Cortex of kidney (tissue), 1 donor: ENCODE measurements at regions not wholly inside any gene's neighbourhood (a gene's known extent, or its start where the extent isn't known, plus 50 kb on each side); places are given as distances from the start of the nearest gene placed in this dataset.

Experiments
- DNase-seq: peaks from one replicate; lab custom pipeline; 2025; lab: John Stamatoyannopoulos, UW

DNA sequence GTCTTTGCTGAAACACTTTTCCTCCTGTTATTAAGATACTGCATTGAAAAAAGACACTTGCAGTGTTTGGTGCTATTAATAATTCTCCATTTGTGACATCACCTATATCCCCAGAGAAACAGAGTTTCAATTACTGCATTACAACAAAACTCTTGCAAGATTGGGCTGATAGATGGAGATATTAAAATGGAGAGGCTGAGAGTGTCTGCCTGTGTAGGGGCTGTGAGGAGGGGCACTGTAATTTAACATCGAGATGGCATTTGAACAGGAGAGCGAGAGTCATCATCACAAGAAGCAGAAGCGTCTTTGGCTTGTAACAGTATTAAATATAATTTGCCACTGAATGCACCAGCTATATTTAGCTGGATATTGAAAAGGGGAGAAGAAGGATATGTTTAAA lies 316.5 kb downstream of the CDH26 start:
- no peak for DNase-seq

- no peak for DNase-seq
Measured at GRCh38 chr20:60281295-60281694, 323.1 kb downstream of the CDH26 start.

- DNase-seq, result no peak
Measured at GRCh38 chr20:60283281-60283680, 325.1 kb downstream of the CDH26 start.

GRCh38 chr20:60286764-60287163 lies 328.5 kb downstream of the CDH26 start:
- DNase-seq, result no peak

DNA sequence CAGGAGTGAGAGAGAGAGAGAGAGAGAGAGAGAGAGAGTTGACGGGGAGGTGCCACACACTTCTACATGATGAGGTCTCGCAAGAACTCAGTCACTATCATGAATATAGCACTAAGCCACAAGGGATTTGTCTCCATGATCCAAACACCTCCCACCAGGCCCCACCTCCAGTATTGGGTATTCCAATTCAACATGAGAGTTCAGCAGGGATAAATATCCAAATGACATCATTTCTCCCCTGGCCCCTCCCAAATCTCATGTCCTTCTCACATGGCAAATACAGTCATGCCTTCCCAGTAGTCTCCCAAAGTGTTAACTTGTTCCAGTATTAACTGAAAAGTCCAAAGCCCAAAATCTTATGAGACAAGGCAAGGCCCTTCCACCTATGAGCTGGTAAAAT lies 330.7 kb downstream of the CDH26 start:
- no peak for DNase-seq

- no peak for DNase-seq
Measured at GRCh38 chr20:60292001-60292520, 333.8 kb downstream of the CDH26 start.

DNA sequence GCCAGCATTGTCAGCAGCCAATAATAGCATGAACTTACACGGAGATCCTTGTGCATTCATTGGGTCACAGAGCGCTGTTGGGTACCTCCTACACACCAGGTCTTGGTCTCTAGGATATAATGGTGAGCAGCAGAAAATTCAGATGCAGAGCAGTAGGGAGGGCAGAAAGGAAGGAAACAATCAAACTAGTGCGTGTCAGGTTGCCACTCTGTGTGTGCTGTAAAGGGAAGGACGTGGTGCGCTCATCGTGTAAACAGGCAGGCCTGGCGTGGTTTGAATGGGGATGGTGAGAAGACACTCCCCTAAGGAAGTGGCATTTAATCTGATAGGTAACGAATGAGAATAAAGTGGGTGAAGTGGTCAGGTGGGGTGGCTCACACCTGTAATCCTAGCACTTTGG lies 336.4 kb downstream of the CDH26 start:
- no peak for DNase-seq

- DNase-seq, result no peak
Measured at GRCh38 chr20:60295214-60295613, 337.0 kb downstream of the CDH26 start.

GRCh38 chr20:60297649-60298048 lies 339.4 kb downstream of the CDH26 start:
- no peak for DNase-seq

GRCh38 chr20:60298647-60299046 lies 340.4 kb downstream of the CDH26 start:
- DNase-seq, result no peak

DNA sequence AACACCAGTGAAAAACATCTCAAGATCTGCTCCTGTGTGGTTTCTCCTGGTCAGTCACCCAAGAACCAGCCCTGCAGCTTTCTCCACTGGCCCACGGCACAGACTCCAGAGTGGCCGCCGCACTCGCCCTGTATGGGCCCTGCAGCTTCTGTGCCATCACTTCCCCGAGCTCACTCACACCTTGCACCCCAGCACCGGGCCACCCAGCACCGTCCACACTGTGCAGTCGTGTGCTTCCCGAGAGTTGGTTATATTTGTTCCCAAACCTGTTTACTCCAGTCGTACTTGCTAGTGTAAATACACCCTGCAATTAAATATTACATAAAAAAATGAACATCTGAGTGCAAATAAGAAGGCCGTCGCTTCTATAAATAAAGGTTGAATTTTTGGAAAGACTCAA lies 341.7 kb downstream of the CDH26 start:
- DNase-seq, result no peak

DNA sequence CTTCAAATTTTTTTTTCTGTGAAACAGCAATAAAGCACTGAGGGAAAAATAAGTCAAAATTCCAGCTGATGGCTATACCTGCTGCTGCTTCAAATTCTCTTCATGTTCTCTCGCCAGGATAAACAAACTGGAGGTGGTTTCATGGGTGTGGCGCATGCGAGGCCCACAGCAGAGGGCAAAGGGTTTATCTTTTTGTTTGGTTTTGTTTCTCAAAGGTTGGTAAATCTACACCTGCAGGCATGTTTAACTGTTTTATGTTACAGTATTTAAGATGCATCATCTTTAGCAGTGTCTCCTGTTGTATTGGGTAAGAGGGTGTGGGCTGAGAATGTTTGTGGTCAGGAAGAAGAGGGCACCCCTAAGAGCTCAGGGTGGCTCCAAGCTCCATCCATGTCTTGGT lies 342.2 kb downstream of the CDH26 start:
- no peak for DNase-seq

DNA sequence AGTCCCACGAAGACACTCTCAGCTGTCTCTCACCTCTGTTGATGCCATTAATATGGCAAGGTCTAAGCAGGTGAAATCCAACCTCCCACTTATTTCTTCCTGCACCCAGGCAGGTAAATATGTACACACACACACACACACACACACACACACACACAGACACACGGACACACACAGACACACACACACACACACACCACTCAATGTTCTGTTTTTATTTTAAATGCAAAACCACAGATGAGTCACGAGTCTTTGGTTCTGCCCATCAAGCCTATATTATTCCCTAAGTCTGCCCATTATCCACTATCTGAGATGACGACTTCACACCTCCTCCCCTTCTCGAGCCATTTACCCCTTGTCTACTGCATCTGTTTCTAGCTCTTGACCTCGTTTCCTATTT lies 344.7 kb downstream of the CDH26 start:
- DNase-seq, result no peak

DNA sequence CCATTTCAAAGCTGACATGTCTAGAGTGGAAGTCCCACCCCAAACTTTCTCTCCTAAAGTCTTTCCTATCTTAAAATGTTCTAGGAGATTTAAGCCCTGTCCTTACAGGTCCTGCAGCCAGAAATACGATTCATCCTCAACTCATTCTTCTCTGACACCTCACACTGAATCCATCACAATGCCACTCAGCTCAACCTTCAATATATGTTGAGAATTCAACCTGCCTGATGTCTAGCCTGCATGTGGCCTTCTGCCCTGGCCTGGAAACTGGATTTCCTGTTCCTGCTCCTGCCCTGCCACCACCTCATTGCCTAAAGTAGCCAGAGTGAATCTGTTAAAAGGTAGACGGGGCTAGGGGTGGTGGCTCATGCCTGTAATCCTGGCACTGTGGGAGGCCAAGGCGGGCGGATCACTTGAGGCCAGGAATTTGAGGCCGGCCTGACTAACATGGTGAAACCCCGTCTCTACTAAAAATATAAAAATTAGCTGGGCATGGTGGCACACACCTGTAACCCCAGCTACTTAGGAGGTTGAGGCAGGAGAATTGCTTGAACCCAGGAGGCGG lies 345.9 kb downstream of the CDH26 start:
- DNase-seq, result no peak

DNA sequence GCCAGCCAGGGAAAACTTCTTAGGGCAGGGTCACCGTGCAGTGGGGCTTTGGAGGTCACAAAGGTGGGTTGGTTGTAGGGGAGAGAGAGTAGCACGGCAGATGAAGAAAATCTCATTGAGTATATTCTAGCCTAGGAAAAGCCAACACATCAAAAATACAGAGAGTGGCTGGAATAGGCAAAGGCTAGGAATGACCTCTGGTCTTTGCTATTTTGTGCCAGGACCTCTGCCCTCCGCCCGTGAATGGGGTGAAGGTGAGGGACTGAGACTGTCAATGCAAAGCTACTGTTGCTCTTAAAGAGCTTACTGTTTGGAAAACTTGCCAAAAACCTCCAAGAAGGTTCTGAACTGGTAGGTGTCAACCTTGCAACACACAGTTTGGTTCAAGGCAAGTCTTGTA lies 346.7 kb downstream of the CDH26 start:
- DNase-seq, result no peak

- DNase-seq, result no peak
Measured at GRCh38 chr20:60306105-60306504, 347.9 kb downstream of the CDH26 start.

DNA sequence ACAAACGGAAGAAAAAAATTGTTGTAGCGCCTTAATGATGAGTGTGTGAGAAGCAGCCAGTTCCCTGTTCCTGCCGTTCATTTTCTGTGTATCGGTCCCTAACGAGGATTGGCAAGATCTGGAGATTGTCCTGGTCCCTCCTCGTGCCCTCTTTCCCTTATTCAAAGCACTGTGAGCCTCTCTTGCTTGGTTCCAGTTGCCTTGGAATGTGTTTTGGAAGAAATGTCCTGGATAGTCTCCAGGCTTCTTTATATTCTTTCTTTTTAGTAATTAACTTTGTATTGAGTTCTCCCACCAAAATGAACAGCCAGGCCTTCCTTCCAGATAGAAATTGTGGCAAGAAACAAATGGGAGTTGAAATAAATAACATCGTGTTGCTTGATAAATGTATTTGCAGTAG lies 348.3 kb downstream of the CDH26 start:
- no peak for DNase-seq

DNA sequence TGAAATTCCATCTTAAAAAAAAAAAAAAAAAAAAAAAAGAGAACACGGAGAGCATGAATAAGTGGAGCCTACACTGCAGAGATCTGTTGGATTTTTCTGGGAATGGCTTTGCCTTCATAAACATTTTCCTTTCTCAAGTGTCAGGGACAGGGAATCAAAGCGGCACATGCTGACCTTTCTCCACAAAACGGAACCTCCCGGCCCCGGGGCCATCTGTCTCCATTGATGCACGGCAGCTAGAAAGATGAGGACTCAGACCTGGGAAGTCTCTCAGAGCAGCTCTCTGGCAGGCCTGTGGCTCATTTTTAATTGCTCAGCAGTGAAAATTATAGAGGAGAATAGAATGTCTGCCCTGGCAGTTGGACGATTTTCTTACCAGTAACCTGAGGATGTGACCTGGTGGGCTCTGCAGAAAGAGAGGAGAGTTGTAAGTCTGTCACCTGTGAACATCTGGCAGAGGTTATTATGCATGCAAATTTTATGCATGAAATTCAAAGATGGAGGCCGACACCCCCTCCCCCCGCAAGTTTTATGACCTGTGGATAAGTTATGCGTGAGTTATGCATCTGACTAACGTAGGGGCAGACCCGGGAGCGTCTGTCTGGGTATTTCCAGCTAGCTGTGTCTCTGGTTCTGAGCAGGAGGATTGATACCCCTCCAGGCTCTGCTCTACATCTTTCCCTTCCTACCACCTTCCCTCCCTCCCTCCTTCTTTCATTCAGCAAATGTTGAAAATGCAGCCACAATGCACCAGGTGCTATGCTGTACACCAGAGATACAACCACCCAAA lies 352.5 kb downstream of the CDH26 start:
- no peak for DNase-seq

DNA sequence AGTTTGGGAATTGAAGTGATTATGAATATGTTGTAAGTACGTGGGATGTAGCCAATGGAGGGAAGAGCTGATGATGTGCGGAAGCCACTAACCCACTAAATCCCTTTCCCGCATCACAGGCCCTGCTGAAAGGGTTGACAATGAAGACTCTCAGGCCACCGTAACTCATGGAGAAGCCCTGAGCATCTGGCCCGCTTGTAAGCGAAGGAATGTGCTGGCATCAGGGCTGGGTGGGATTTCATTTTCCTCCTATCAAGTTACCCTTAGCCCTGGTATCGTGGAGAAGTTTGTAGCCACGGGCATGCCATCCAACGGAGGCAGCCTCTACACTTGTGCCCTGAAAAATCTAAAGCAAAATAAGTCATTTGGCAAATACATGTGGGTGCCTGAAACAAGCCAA lies 355.0 kb downstream of the CDH26 start:
- DNase-seq, result no peak

- no peak for DNase-seq
Measured at GRCh38 chr20:60313614-60314013, 355.4 kb downstream of the CDH26 start.

DNA sequence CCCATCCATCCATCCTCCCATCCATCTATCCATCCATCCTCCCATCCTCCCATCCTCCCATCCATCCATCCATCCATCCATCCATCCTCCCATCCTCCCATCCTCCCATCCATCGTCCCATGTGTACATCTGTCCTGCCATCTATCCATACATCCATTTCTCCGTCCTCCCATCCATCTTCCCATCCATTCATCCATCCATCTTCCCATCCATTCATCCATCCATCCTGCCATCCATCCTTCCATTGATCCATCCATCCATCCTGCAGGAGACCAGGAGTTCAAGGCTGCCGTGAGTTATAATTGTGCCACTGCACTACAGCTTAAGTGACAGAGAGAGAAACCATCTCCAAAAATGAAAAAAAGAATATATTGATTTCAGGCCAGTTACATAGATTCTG lies 356.5 kb downstream of the CDH26 start:
- DNase-seq, result no peak

- no peak for DNase-seq
Measured at GRCh38 chr20:60316476-60317158, 358.4 kb downstream of the CDH26 start.

DNA sequence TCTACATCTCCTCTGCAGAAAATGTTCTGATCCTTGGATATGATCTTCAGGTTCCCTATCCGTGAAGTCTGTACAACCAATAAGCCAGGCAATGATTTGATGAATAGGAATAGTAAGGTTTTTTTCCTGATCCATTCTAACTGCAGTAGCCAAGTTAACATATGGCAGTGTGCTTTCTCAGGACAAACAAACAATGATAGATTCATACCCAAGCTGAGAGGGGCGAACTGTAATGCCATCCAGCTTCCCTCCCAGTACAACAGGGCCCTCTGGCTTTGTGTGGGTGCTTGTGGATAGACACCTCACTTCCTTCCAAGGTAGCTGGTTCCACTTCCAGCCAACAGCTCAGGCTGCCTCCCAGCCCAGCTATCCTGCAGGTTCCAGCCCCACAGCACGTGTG lies 359.2 kb downstream of the CDH26 start:
- no peak for DNase-seq
